ENCODE measurements at regions not wholly inside any gene's neighbourhood (a gene's known extent, or its start where the extent isn't known, plus 50 kb on each side); places are given as distances from the start of the nearest gene placed in this dataset.

- TF ChIP-seq GATA3 (IDR thresholded peaks at IDR 0.05; ENCODE audit: low read depth, low read length) (no peak), GATA2 (IDR thresholded peaks at IDR 0.05; ENCODE audit: low read depth, low read length) (no peak)
These were observed 865.4 kb downstream of the SLITRK6 start for GRCh38 chr13:84933797-84934196.
